Caco-2 (cell line): ENCODE measurements at regions not wholly inside any gene's neighbourhood (a gene's known extent, or its start where the extent isn't known, plus 50 kb on each side); places are given as distances from the start of the nearest gene placed in this dataset.

Experiments used
- BruUV-seq: library from RNA; stranded (reverse); fragments of 400-500 nt; replicated peaks from 2 replicates; lab custom pipeline; 2021; lab: Mats Ljungman, UMichigan
- CTCF ChIA-PET: fragments of 300-600 bp; sonication (Branson Sonifier 250); formaldehyde crosslinking; loops from one replicate; lab custom pipeline; 2022; ENCODE audit warnings: antibody characterized with exemption; lab: Charles Lee
- POLR2A ChIA-PET: fragments of 300-600 bp; sonication (Branson Sonifier 250); formaldehyde crosslinking; loops from one replicate; lab custom pipeline; 2022; ENCODE audit warnings: antibody characterized with exemption; lab: Charles Lee
- DNase-seq, 2 experiments: peaks; one replicate each; pipeline versions ENCODE4 v3.0.0 to v3.0.0-alpha.2; 2020 to 2022
- H3K27me3 ChIP-seq: replicated peaks from 2 replicates; pipeline ENCODE4 v1.6.0; 2011; ENCODE audit warnings: low read length; ENCODE audit not compliant: control insufficient read depth, insufficient read depth
- H3K36me3 ChIP-seq: 2 replicates; pipeline ENCODE4 v1.5.1; 2011; ENCODE audit warnings: low read length; ENCODE audit not compliant: control insufficient read depth, insufficient read depth
- H3K4me1 ChIP-seq: fragments of 250-450 bp; sonication (Bioruptor Pico); 2 replicates; pipeline ENCODE4 v1.5.1; 2020; ENCODE audit warnings: mild to moderate bottlenecking
- H3K4me3 ChIP-seq: 2 replicates; pipeline ENCODE4 v1.5.1; 2011; ENCODE audit warnings: low read depth, mild to moderate bottlenecking, control low read depth, low read length
- H3K9me3 ChIP-seq: fragments of 250-450 bp; sonication (Bioruptor Pico); 2 replicates; pipeline ENCODE4 v1.5.1; 2020; ENCODE audit warnings: mild to moderate bottlenecking, moderate library complexity
- H3K27ac Mint-ChIP-seq: one replicate; pipeline ENCODE4 v1.8.0; 2022; ENCODE audit warnings: mixed read lengths; ENCODE audit not compliant: unreplicated experiment
- H3K27me3 Mint-ChIP-seq: one replicate; pipeline ENCODE4 v1.8.0; 2022; ENCODE audit warnings: mixed read lengths; ENCODE audit not compliant: insufficient read depth, unreplicated experiment
- H3K36me3 Mint-ChIP-seq: one replicate; pipeline ENCODE4 v1.8.0; 2022; ENCODE audit warnings: mild to moderate bottlenecking, mixed read lengths; ENCODE audit not compliant: insufficient read depth, unreplicated experiment
- H3K4me1 Mint-ChIP-seq: one replicate; pipeline ENCODE4 v1.8.0; 2022; ENCODE audit warnings: low read depth, mixed read lengths; ENCODE audit not compliant: unreplicated experiment
- H3K4me3 Mint-ChIP-seq: one replicate; pipeline ENCODE4 v1.8.0; 2022; ENCODE audit warnings: mild to moderate bottlenecking, moderate library complexity, mixed read lengths; ENCODE audit not compliant: unreplicated experiment
- H3K9me3 Mint-ChIP-seq: one replicate; pipeline ENCODE4 v1.8.0; 2022; ENCODE audit warnings: mixed read lengths; ENCODE audit not compliant: unreplicated experiment
- intact Hi-C: fragments of 100-400 bp; cut with micrococcal nuclease; formaldehyde crosslinking; loops from one replicate; pipeline ENCODE4 v1.10.0; 2022; ENCODE audit not compliant: unreplicated experiment
- TF ChIP-seq, protein P1 (sequence below), 2 experiments: fragments of 200-600 bp in 1 of 2; IDR thresholded peaks; 1 replicate in 1 of 2; 2 replicates in 1 of 2; pipeline versions ENCODE4 v1.5.1 to v1.8.0; 2011 to 2022; ENCODE audit warnings: antibody characterized with exemption in 1 of 2, control low read depth in 1 of 2, inconsistent platforms in 1 of 2, low read depth in 1 of 2, low read length in 1 of 2, mild to moderate bottlenecking in 1 of 2, moderate library complexity in 1 of 2; ENCODE audit not compliant: insufficient read depth in 1 of 2, severe bottlenecking in 1 of 2, unreplicated experiment in 1 of 2

DNA sequence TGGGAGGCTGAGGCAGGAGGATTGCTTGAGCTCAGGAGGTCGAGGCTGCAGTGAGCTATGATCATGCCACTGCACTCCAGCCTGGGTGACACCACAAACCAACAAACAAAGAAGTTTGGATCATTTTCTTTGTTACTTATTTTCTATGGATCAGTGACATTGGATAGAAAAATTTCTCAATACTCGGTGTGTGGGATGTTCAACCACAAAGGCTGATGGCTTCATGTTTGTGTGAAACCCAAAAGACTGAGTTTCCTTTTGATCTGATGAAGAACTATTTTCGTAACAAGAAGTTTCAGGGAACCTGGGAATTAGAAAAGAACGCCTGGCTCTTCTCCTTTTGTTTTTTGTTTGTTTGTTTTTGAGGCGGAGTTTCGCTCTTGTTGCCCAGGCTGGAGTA is 104.0 kb downstream of the HOXA1 start:
- H3K36me3 Mint-ChIP-seq = no peaks in the 10 kb centered on the region
- CTCF ChIA-PET = no interaction called here
- TF ChIP-seq, protein P1, sequence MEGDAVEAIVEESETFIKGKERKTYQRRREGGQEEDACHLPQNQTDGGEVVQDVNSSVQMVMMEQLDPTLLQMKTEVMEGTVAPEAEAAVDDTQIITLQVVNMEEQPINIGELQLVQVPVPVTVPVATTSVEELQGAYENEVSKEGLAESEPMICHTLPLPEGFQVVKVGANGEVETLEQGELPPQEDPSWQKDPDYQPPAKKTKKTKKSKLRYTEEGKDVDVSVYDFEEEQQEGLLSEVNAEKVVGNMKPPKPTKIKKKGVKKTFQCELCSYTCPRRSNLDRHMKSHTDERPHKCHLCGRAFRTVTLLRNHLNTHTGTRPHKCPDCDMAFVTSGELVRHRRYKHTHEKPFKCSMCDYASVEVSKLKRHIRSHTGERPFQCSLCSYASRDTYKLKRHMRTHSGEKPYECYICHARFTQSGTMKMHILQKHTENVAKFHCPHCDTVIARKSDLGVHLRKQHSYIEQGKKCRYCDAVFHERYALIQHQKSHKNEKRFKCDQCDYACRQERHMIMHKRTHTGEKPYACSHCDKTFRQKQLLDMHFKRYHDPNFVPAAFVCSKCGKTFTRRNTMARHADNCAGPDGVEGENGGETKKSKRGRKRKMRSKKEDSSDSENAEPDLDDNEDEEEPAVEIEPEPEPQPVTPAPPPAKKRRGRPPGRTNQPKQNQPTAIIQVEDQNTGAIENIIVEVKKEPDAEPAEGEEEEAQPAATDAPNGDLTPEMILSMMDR (IDR thresholded peaks at IDR 0.05; ENCODE audit: insufficient read depth in 1 of 2, low read depth in 1 of 2, low read length in 1 of 2, severe bottlenecking in 1 of 2, unreplicated experiment in 1 of 2) = no peak

DNA sequence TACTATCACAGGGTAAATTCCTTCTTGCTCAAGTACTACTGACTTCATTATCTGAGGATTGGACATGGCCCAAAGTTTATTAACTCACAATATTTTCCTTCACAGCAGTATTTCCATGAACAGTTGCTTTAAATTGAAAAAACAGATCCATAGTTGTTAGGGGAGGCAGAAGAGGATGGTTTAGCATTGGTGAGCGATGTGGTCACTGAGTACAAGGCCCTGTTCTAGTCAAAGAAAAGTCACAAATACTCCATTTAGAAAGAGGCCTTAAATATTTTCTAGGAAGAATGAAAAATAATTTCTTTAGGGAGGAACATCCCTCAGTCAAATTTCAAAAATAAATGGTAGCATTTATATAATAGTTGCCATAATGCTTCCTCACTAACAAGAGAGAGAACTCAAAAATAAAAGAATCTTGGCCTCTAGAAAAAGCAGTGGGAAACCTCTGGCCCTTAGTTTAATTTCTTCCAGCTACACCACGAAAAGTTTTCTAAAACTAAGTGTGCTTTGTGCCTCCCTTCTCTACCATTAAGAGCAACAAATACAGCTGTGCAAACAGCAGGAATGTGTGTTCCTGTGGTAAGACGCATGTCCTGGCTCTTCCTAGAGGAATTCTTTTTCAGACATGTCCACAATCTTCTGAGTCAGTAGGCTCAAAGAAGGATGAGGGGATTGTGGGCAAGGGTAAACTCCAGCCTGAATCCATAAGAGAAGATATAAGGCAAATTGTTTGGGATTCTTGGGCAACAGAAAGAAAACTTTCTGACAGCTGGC is 105.7 kb downstream of the HOXA1 start:
- ChIA-PET POLR2A (no interaction called here), CTCF (no interaction called here)
- Mint-ChIP-seq H3K27ac (no peak overlapping the region), H3K36me3 (no peaks in the 10 kb centered on the region), H3K9me3 (no peaks in the 10 kb centered on the region), H3K4me3 (no peak overlapping the region), H3K4me1 (no peaks in the 10 kb centered on the region), H3K27me3 (no peaks in the 10 kb centered on the region)
- peaks cover 10% of the 10 kb centered on the region; the same call in 1 of the 2 replicates for H3K4me1 ChIP-seq
- no peak for DNase-seq
- H3K36me3 ChIP-seq = no peaks in the 10 kb centered on the region
- no peaks in the 10 kb centered on the region for H3K9me3 ChIP-seq
- no TSS peak for BruUV-seq
- no peak overlapping the region for H3K4me3 ChIP-seq
- intact Hi-C loops = loop anchor here (1.0 kb wide), 1 partner anchor 35 kb away; no protein-coding TSS in a partner anchor
- TF ChIP-seq, protein P1 (IDR thresholded peaks at IDR 0.05; ENCODE audit: insufficient read depth in 1 of 2, low read depth in 1 of 2, low read length in 1 of 2, severe bottlenecking in 1 of 2, unreplicated experiment in 1 of 2) = no peak
- no peaks in the 10 kb centered on the region for H3K27me3 ChIP-seq

More for the DNA sequence above, 104.0 kb downstream of the HOXA1 start:
- no peaks in the 10 kb centered on the region for H3K9me3 Mint-ChIP-seq
- no TSS peak for BruUV-seq
- H3K9me3 ChIP-seq = no peaks in the 10 kb centered on the region
- POLR2A ChIA-PET = no interaction called here
- no peaks in the 10 kb centered on the region for H3K27me3 Mint-ChIP-seq
- no peak overlapping the region for H3K4me3 Mint-ChIP-seq
- no peak for DNase-seq
- no peaks in the 10 kb centered on the region for H3K36me3 ChIP-seq
- H3K4me3 ChIP-seq = no peak overlapping the region
- no peak overlapping the region for H3K27ac Mint-ChIP-seq
- no peaks in the 10 kb centered on the region for H3K4me1 Mint-ChIP-seq
- no peaks in the 10 kb centered on the region for H3K27me3 ChIP-seq
- intact Hi-C loops = no loop called here
- peaks cover 10% of the 10 kb centered on the region; the same call in 1 of the 2 replicates for H3K4me1 ChIP-seq

DNA sequence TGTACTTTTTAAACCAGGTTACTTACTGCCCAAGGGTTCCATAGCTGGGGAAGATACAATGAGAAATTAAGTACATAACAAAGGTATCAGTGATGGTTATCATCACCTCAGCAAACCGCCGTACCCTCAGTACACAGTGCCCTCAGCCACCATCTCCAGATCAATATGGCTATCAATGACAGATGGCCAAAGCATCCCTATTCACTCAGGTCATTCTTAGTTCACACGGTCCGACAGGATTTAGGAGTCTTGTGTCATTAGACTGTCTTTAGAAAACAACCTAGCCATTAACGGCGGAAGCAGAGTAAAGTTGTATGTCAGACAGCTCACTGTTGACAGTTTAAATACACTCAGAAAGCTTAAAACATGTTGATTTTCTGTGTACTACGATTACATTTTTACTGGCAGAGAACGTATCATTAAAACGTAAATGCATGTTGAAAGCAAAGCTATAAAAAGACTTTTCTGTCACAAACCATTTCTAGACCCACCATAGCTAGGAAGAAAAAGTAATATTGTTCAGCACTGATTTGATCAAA is 106.9 kb downstream of the HOXA1 start:
- no peak overlapping the region for H3K4me3 Mint-ChIP-seq
- no peaks in the 10 kb centered on the region for H3K9me3 Mint-ChIP-seq
- H3K27ac Mint-ChIP-seq = no peak overlapping the region
- no peaks in the 10 kb centered on the region for H3K36me3 Mint-ChIP-seq
- Histone ChIP-seq H3K9me3 (no peaks in the 10 kb centered on the region), H3K4me3 (no peak overlapping the region), H3K4me1 (peaks cover 10% of the 10 kb centered on the region; the same call in 1 of the 2 replicates), H3K36me3 (no peaks in the 10 kb centered on the region), H3K27me3 (no peaks in the 10 kb centered on the region)
- CTCF ChIA-PET = no interaction called here
- intact Hi-C loops = no loop called here
- POLR2A ChIA-PET = no interaction called here
- H3K27me3 Mint-ChIP-seq = no peaks in the 10 kb centered on the region
- DNase-seq = no peak
- no TSS peak for BruUV-seq
- TF ChIP-seq, protein P1 (IDR thresholded peaks at IDR 0.05; ENCODE audit: insufficient read depth in 1 of 2, low read depth in 1 of 2, low read length in 1 of 2, severe bottlenecking in 1 of 2, unreplicated experiment in 1 of 2) = no peak
- H3K4me1 Mint-ChIP-seq = no peaks in the 10 kb centered on the region
